Type B pancreatic cell (in vitro differentiated cells): ENCODE measurements at regions not wholly inside any gene's neighbourhood (a gene's known extent, or its start where the extent isn't known, plus 50 kb on each side); places are given as distances from the start of the nearest gene placed in this dataset.

Experiments
- DNase-seq: peaks from one replicate; pipeline ENCODE4 v3.0.0; 2021; ENCODE audit warnings: mixed read lengths; ENCODE audit not compliant: unreplicated experiment; ENCODE audit errors: extremely low spot score
- H3K27ac Mint-ChIP-seq: 2 replicates; pipeline ENCODE4 v1.8.0; 2021; ENCODE audit warnings: mild to moderate bottlenecking, mixed read lengths
- H3K27me3 Mint-ChIP-seq: 2 replicates; pipeline ENCODE4 v1.8.0; 2021; ENCODE audit warnings: mixed read lengths
- H3K36me3 Mint-ChIP-seq: 2 replicates; pipeline ENCODE4 v1.8.0; 2021; ENCODE audit warnings: mixed read lengths
- H3K4me1 Mint-ChIP-seq: one replicate; pipeline ENCODE4 v1.8.0; 2021; ENCODE audit warnings: mixed read lengths; ENCODE audit not compliant: unreplicated experiment
- H3K4me3 Mint-ChIP-seq: 2 replicates; pipeline ENCODE4 v1.8.0; 2021; ENCODE audit warnings: mild to moderate bottlenecking, mixed read lengths
- H3K9me3 Mint-ChIP-seq: 2 replicates; pipeline ENCODE4 v1.8.0; 2021; ENCODE audit warnings: mixed read lengths
- CTCF ChIP-seq: fragments of 200-600 bp; sonication (generic); conservative IDR thresholded peaks from 2 replicates; pipeline ENCODE4 v1.5.0; 2021; ENCODE audit warnings: antibody characterized with exemption, mild to moderate bottlenecking

- Mint-ChIP-seq H3K36me3 (no peaks in the 10 kb centered on the region), H3K4me1 (no peaks in the 10 kb centered on the region), H3K9me3 (no peaks in the 10 kb centered on the region), H3K27ac (no peak overlapping the region), H3K27me3 (no peaks in the 10 kb centered on the region), H3K4me3 (no peak overlapping the region)
- TF ChIP-seq CTCF = no peak
- DNase-seq = no peak
These were observed 199.4 kb upstream of the TRAM1L1 start for GRCh38 chr4:117284736-117285135.

- Mint-ChIP-seq H3K4me3 (no peak overlapping the region), H3K36me3 (no peaks in the 10 kb centered on the region), H3K9me3 (no peaks in the 10 kb centered on the region), H3K27me3 (no peaks in the 10 kb centered on the region), H3K27ac (no peak overlapping the region), H3K4me1 (no peaks in the 10 kb centered on the region)
- TF ChIP-seq CTCF = no peak
- DNase-seq = no peak
These were observed 208.4 kb upstream of the TRAM1L1 start for GRCh38 chr4:117293784-117294183.

- no peak for DNase-seq
- Mint-ChIP-seq H3K9me3 (no peaks in the 10 kb centered on the region), H3K4me1 (no peaks in the 10 kb centered on the region), H3K27me3 (no peaks in the 10 kb centered on the region), H3K4me3 (no peak overlapping the region), H3K27ac (no peak overlapping the region), H3K36me3 (no peaks in the 10 kb centered on the region)
- TF ChIP-seq CTCF = no peak
These were observed 216.8 kb upstream of the TRAM1L1 start for GRCh38 chr4:117302226-117302625.

- H3K27me3 Mint-ChIP-seq = no peaks in the 10 kb centered on the region
- H3K36me3 Mint-ChIP-seq = no peaks in the 10 kb centered on the region
- H3K9me3 Mint-ChIP-seq = peaks cover 8% of the 10 kb centered on the region
- H3K4me1 Mint-ChIP-seq = no peaks in the 10 kb centered on the region
- no peak overlapping the region for H3K27ac Mint-ChIP-seq
- DNase-seq = no peak
- H3K4me3 Mint-ChIP-seq = no peak overlapping the region
- TF ChIP-seq CTCF = no peak
These were observed 225.8 kb upstream of the TRAM1L1 start for GRCh38 chr4:117311215-117311614.

GRCh38 chr4:117311989-117312388, 226.6 kb upstream of the TRAM1L1 start:
- H3K36me3 Mint-ChIP-seq = no peaks in the 10 kb centered on the region
- H3K4me1 Mint-ChIP-seq = no peaks in the 10 kb centered on the region
- H3K27ac Mint-ChIP-seq = no peak overlapping the region
- no peak for TF ChIP-seq CTCF
- H3K9me3 Mint-ChIP-seq = peaks cover 8% of the 10 kb centered on the region
- no peak for DNase-seq
- no peaks in the 10 kb centered on the region for H3K27me3 Mint-ChIP-seq
- no peak overlapping the region for H3K4me3 Mint-ChIP-seq

- no peak overlapping the region for H3K27ac Mint-ChIP-seq
- H3K27me3 Mint-ChIP-seq = no peaks in the 10 kb centered on the region
These were observed 239.6 kb upstream of the TRAM1L1 start for GRCh38 chr4:117324851-117325491.

More at GRCh38 chr4:117324851-117325491, 239.6 kb upstream of the TRAM1L1 start:
- no peak for TF ChIP-seq CTCF
- Mint-ChIP-seq H3K9me3 (peaks cover 8% of the 10 kb centered on the region), H3K36me3 (no peaks in the 10 kb centered on the region), H3K4me1 (no peaks in the 10 kb centered on the region), H3K4me3 (no peak overlapping the region)
- DNase-seq = no peak
